GM12891 (cell line): ENCODE measurements at regions not wholly inside any gene's neighbourhood (a gene's known extent, or its start where the extent isn't known, plus 50 kb on each side); places are given as distances from the start of the nearest gene placed in this dataset.

Source experiments
- POLR2A ChIP-seq: IDR thresholded peaks from 2 replicates; pipeline ENCODE4 v1.6.1; 2011; ENCODE audit warnings: low read depth, low read length, control low read depth
- POLR2AphosphoS5 ChIP-seq: IDR thresholded peaks from 2 replicates; pipeline ENCODE4 v1.6.1; 2011; ENCODE audit warnings: low read depth, low read length, control low read depth
- SPI1 ChIP-seq: IDR thresholded peaks from 2 replicates; pipeline ENCODE4 v1.6.1; 2011; ENCODE audit warnings: low read depth, low read length, control low read depth

- TF ChIP-seq POLR2A (no peak), SPI1 (no peak), POLR2AphosphoS5 (no peak)
These were observed 102.9 kb downstream of the C9orf152 start for GRCh38 chr9:110105107-110105506.
